Karpas-422 (cell line): ENCODE measurements at regions not wholly inside any gene's neighbourhood (a gene's known extent, or its start where the extent isn't known, plus 50 kb on each side); places are given as distances from the start of the nearest gene placed in this dataset.

Experiments
- DNase-seq: peaks from one replicate; pipeline ENCODE4 v3.0.0-alpha.2; 2015
- H2AFZ ChIP-seq: fragments of 200-600 bp; sonication (generic); 2 replicates; pipeline ENCODE4 v1.6.1; 2014; ENCODE audit warnings: antibody characterized with exemption, low read length, mixed read lengths
- H3K27ac ChIP-seq: fragments of 200-600 bp; sonication (generic); 2 replicates; pipeline ENCODE4 v1.5.1; 2014; ENCODE audit warnings: mild to moderate bottlenecking, low read length, moderate library complexity
- H3K27me3 ChIP-seq: fragments of 200-600 bp; sonication (generic); 2 replicates; pipeline ENCODE4 v1.6.1; 2014; ENCODE audit warnings: low read length, mixed read lengths
- H3K36me3 ChIP-seq: fragments of 200-600 bp; sonication (generic); 2 replicates; pipeline ENCODE4 v1.6.1; 2014; ENCODE audit warnings: low read length, mixed read lengths; ENCODE audit not compliant: insufficient read depth
- H3K4me1 ChIP-seq: fragments of 200-600 bp; sonication (generic); 2 replicates; pipeline ENCODE4 v1.6.1; 2014; ENCODE audit warnings: mild to moderate bottlenecking, low read length, mixed read lengths
- H3K4me2 ChIP-seq: fragments of 200-600 bp; sonication (generic); 2 replicates; pipeline ENCODE4 v1.6.1; 2014; ENCODE audit warnings: low read length, low read depth, mild to moderate bottlenecking; ENCODE audit not compliant: poor library complexity, severe bottlenecking
- H3K4me3 ChIP-seq: fragments of 200-600 bp; sonication (generic); 2 replicates; pipeline ENCODE4 v1.5.1; 2014; ENCODE audit warnings: mild to moderate bottlenecking, antibody characterized with exemption, low read length, mixed read lengths
- H3K79me2 ChIP-seq: fragments of 200-600 bp; sonication (generic); 2 replicates; pipeline ENCODE4 v1.6.1; 2014; ENCODE audit warnings: mild to moderate bottlenecking, low read length, mixed read lengths
- H3K9ac ChIP-seq: fragments of 200-600 bp; sonication (generic); 2 replicates; pipeline ENCODE4 v1.6.0; 2014; ENCODE audit warnings: low read length
- H3K9me2 ChIP-seq: fragments of 200-600 bp; sonication (generic), shearing (Covaris generic); replicated peaks from 2 replicates; pipeline ENCODE4 v1.6.0; 2014; ENCODE audit warnings: mild to moderate bottlenecking, low read length, moderate library complexity; ENCODE audit not compliant: insufficient read depth
- H3K9me3 ChIP-seq: fragments of 300-700, 200-600 bp; sonication (generic); 2 replicates; pipeline ENCODE4 v1.6.1; 2014; ENCODE audit warnings: low read length, mixed read lengths
- H4K20me1 ChIP-seq: fragments of 200-600 bp; sonication (generic); 2 replicates; pipeline ENCODE4 v1.6.1; 2014; ENCODE audit warnings: mild to moderate bottlenecking, antibody characterized with exemption, low read length, low read depth; ENCODE audit not compliant: insufficient read depth

GRCh38 chr13:67662997-67663396 is 432.9 kb upstream of the PCDH9 start:
- no peaks in the 10 kb centered on the region for H3K9me3 ChIP-seq
- no peaks in the 10 kb centered on the region for H3K9me2 ChIP-seq
- no peaks in the 10 kb centered on the region for H4K20me1 ChIP-seq
- no peak overlapping the region for H3K27ac ChIP-seq
- H3K79me2 ChIP-seq, result no peaks in the 10 kb centered on the region
- H3K4me2 ChIP-seq, result no peak overlapping the region
- DNase-seq, result no peak
- H3K27me3 ChIP-seq, result no peaks in the 10 kb centered on the region
- no peaks in the 10 kb centered on the region for H3K36me3 ChIP-seq
- no peaks in the 10 kb centered on the region for H3K4me1 ChIP-seq
- no peak overlapping the region for H2AFZ ChIP-seq
- H3K9ac ChIP-seq, result no peak overlapping the region
- H3K4me3 ChIP-seq, result no peak overlapping the region

- Histone ChIP-seq H3K9me2 (no peaks in the 10 kb centered on the region), H4K20me1 (no peaks in the 10 kb centered on the region), H3K9me3 (0 out of 2 replicates have a peak, but pooled peaks cover 3% of the 10 kb centered on the region), H2AFZ (no peak overlapping the region), H3K27me3 (no peaks in the 10 kb centered on the region), H3K79me2 (no peaks in the 10 kb centered on the region), H3K4me1 (no peaks in the 10 kb centered on the region), H3K36me3 (no peaks in the 10 kb centered on the region), H3K4me3 (no peak overlapping the region), H3K27ac (no peak overlapping the region), H3K4me2 (no peak overlapping the region), H3K9ac (no peak overlapping the region)
- no peak for DNase-seq
Measured at GRCh38 chr13:67652887-67653286, 422.8 kb upstream of the PCDH9 start.

- DNase-seq, result no peak
- no peak overlapping the region for H3K9ac ChIP-seq
- H3K4me1 ChIP-seq, result no peaks in the 10 kb centered on the region
- H3K4me3 ChIP-seq, result no peak overlapping the region
- H3K27me3 ChIP-seq, result no peaks in the 10 kb centered on the region
- H3K79me2 ChIP-seq, result no peaks in the 10 kb centered on the region
- no peak overlapping the region for H3K27ac ChIP-seq
- peak overlapping the region; percentile 49; the same call in 1 of the 2 replicates for H2AFZ ChIP-seq
- H3K9me3 ChIP-seq, result 0 out of 2 replicates have a peak, but pooled peaks cover 3% of the 10 kb centered on the region
- no peaks in the 10 kb centered on the region for H3K9me2 ChIP-seq
- no peaks in the 10 kb centered on the region for H3K36me3 ChIP-seq
- no peak overlapping the region for H3K4me2 ChIP-seq
- no peaks in the 10 kb centered on the region for H4K20me1 ChIP-seq
Measured at GRCh38 chr13:67651908-67652465, 421.9 kb upstream of the PCDH9 start.

GRCh38 chr13:67650471-67650870 is 420.3 kb upstream of the PCDH9 start:
- H3K4me3 ChIP-seq, result no peak overlapping the region
- H3K4me2 ChIP-seq, result no peak overlapping the region
- no peaks in the 10 kb centered on the region for H3K9me2 ChIP-seq
- H3K27ac ChIP-seq, result no peak overlapping the region
- no peaks in the 10 kb centered on the region for H3K36me3 ChIP-seq
- no peaks in the 10 kb centered on the region for H3K79me2 ChIP-seq
- H3K9me3 ChIP-seq, result 0 out of 2 replicates have a peak, but pooled peaks cover 3% of the 10 kb centered on the region
- no peaks in the 10 kb centered on the region for H3K4me1 ChIP-seq
- no peak for DNase-seq
- no peak overlapping the region for H3K9ac ChIP-seq
- H2AFZ ChIP-seq, result no peak overlapping the region
- H3K27me3 ChIP-seq, result no peaks in the 10 kb centered on the region
- no peaks in the 10 kb centered on the region for H4K20me1 ChIP-seq

DNA sequence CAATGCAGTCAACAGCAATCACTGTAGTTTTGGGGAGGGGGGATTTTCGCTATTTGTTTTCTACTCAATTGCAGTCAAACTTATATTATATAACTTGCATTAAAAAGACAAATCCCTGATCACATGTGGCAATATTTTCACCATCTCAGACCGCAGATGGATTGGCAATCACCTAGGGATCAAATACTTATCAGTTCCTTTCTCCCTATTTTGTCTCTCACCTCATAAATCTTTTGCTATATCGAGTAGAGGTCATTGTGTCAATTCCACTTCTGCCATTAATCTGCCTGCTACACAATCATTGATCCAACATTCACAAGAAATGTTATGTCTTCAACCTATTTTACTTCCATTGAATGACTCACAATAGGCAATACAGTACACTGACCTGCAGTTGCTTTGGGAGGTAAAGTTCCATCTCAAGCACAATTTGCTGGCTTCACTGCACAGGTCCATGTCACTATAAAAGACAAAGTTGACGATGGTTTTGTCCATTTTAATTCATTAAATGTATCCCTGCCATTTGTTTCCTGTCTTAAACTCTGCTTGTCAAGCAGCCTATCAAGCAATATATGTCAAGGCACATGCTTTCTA is 415.8 kb upstream of the PCDH9 start:
- Histone ChIP-seq H4K20me1 (no peaks in the 10 kb centered on the region), H3K36me3 (no peaks in the 10 kb centered on the region), H3K4me1 (peaks cover 6% of the 10 kb centered on the region; the same call in 1 of the 2 replicates), H3K27me3 (no peaks in the 10 kb centered on the region), H3K9me2 (no peaks in the 10 kb centered on the region), H3K9me3 (0 out of 2 replicates have a peak, but pooled peaks cover 3% of the 10 kb centered on the region), H3K9ac (no peak overlapping the region), H3K27ac (no peak overlapping the region), H3K79me2 (no peaks in the 10 kb centered on the region), H3K4me2 (no peak overlapping the region), H3K4me3 (no peak overlapping the region), H2AFZ (no peak overlapping the region)
- no peak for DNase-seq

- Histone ChIP-seq H4K20me1 (no peaks in the 10 kb centered on the region), H3K4me3 (no peak overlapping the region), H3K9me3 (no peaks in the 10 kb centered on the region), H3K36me3 (no peaks in the 10 kb centered on the region), H3K27me3 (no peaks in the 10 kb centered on the region), H3K9me2 (no peaks in the 10 kb centered on the region; the same call in 1 of the 2 replicates), H3K4me1 (peaks cover 6% of the 10 kb centered on the region; the same call in 1 of the 2 replicates), H2AFZ (no peak overlapping the region), H3K79me2 (no peaks in the 10 kb centered on the region), H3K9ac (no peak overlapping the region), H3K27ac (no peak overlapping the region), H3K4me2 (no peak overlapping the region)
- DNase-seq, result no peak
Measured at GRCh38 chr13:67643516-67644055, 413.4 kb upstream of the PCDH9 start.

GRCh38 chr13:67642657-67643056 is 412.5 kb upstream of the PCDH9 start:
- Histone ChIP-seq H3K27me3 (no peaks in the 10 kb centered on the region), H3K27ac (no peak overlapping the region), H4K20me1 (no peaks in the 10 kb centered on the region), H3K36me3 (no peaks in the 10 kb centered on the region), H3K4me1 (peaks cover 6% of the 10 kb centered on the region; the same call in 1 of the 2 replicates), H2AFZ (no peak overlapping the region), H3K9me2 (no peaks in the 10 kb centered on the region; the same call in 1 of the 2 replicates), H3K4me2 (no peak overlapping the region), H3K79me2 (no peaks in the 10 kb centered on the region), H3K9me3 (no peaks in the 10 kb centered on the region), H3K4me3 (no peak overlapping the region), H3K9ac (no peak overlapping the region)
- no peak for DNase-seq

DNA sequence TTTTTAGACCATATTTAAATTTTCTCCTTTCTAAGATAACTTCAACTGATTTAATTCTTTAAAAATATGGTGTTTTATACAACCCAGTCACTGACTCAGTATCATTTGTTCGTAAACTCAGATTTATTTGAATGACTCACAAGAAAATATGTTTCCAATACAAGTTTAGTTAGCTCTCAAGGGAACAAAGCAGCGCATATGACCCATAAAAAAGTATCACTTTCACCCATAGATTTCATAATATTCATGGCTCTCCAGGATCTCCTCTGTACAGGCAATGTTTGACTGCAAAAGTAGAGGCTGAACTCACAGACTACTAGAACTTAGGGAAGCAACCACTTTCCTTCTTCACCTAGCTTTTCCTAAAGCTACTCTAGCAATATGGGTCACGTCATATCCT is 405.6 kb upstream of the PCDH9 start:
- Histone ChIP-seq H3K27me3 (no peaks in the 10 kb centered on the region), H3K4me2 (no peak overlapping the region), H3K4me1 (no peaks in the 10 kb centered on the region), H3K9ac (no peak overlapping the region), H3K9me2 (no peaks in the 10 kb centered on the region; the same call in 1 of the 2 replicates), H2AFZ (no peak overlapping the region), H3K27ac (no peak overlapping the region), H3K9me3 (no peaks in the 10 kb centered on the region), H3K4me3 (no peak overlapping the region), H3K36me3 (no peaks in the 10 kb centered on the region), H3K79me2 (no peaks in the 10 kb centered on the region), H4K20me1 (no peaks in the 10 kb centered on the region)
- no peak for DNase-seq
